Body of pancreas (tissue), 4 donors: ENCODE measurements at regions not wholly inside any gene's neighbourhood (a gene's known extent, or its start where the extent isn't known, plus 50 kb on each side); places are given as distances from the start of the nearest gene placed in this dataset.

Source experiments
- CTCF ChIP-seq, 7 experiments: fragments of 450-650 bp in 4 of 7; fragments of 200-600 bp in 3 of 7; sonication (generic) in 3 of 7; IDR thresholded peaks; one replicate each; pipeline ENCODE4 v1.5.1; 2016 to 2019; ENCODE audit warnings: antibody characterized with exemption in 7 of 7
- POLR2A ChIP-seq, 3 donors: fragments of 450-650 bp; IDR thresholded peaks; one replicate each; pipeline ENCODE4 v1.6.1; 2016; ENCODE audit warnings: antibody characterized with exemption in 3 of 3, mild to moderate bottlenecking in 2 of 3

GRCh38 chr6:1027795-1028569 is 283.9 kb upstream of the FOXQ1 start:
- TF ChIP-seq POLR2A (IDR thresholded peaks at IDR 0.05) = no peak
- no peak for TF ChIP-seq CTCF (IDR thresholded peaks at IDR 0.05)
